NCI-H2171 treated with DMSO at 0.1 percent for 48 hours (cell line): ENCODE measurements at regions not wholly inside any gene's neighbourhood (a gene's known extent, or its start where the extent isn't known, plus 50 kb on each side); places are given as distances from the start of the nearest gene placed in this dataset.

Experiments used
- DNase-seq: peaks from one replicate; lab custom pipeline; 2025; lab: John Stamatoyannopoulos, UW

- no peak for DNase-seq
Measured at GRCh38 chr22:47630741-47631534, 868.5 kb downstream of the TBC1D22A start.

GRCh38 chr22:47629791-47630655 is 867.6 kb downstream of the TBC1D22A start:
- no peak for DNase-seq

- DNase-seq = no peak
Measured at GRCh38 chr22:47629273-47629711, 866.8 kb downstream of the TBC1D22A start.

GRCh38 chr22:47628477-47629272 is 866.2 kb downstream of the TBC1D22A start:
- no peak for DNase-seq

GRCh38 chr22:47627556-47628253 is 865.3 kb downstream of the TBC1D22A start:
- DNase-seq = peak; percentile 59

GRCh38 chr22:47626428-47627390 is 864.3 kb downstream of the TBC1D22A start:
- peak; percentile 20 for DNase-seq

- DNase-seq = no peak
Measured at GRCh38 chr22:47625531-47626427, 863.3 kb downstream of the TBC1D22A start.

GRCh38 chr22:47625013-47625385 is 862.5 kb downstream of the TBC1D22A start:
- DNase-seq = no peak

- DNase-seq = no peak
Measured at GRCh38 chr22:47624252-47625012, 862.0 kb downstream of the TBC1D22A start.

- DNase-seq = peak; percentile 57
Measured at GRCh38 chr22:47623763-47624148, 861.3 kb downstream of the TBC1D22A start.

GRCh38 chr22:47623066-47623762 is 860.8 kb downstream of the TBC1D22A start:
- peak; percentile 40 for DNase-seq

- DNase-seq = no peak
Measured at GRCh38 chr22:47622541-47622940, 860.1 kb downstream of the TBC1D22A start.

- DNase-seq = no peak
Measured at GRCh38 chr22:47621253-47621652, 858.8 kb downstream of the TBC1D22A start.

- no peak for DNase-seq
Measured at GRCh38 chr22:47620391-47620790, 857.9 kb downstream of the TBC1D22A start.

GRCh38 chr22:47619631-47620030 is 857.2 kb downstream of the TBC1D22A start:
- DNase-seq = no peak

GRCh38 chr22:47618180-47619010 is 855.9 kb downstream of the TBC1D22A start:
- DNase-seq = peak; percentile 90

GRCh38 chr22:47617186-47617585 is 854.7 kb downstream of the TBC1D22A start:
- no peak for DNase-seq
